SK-N-SH (cell line): ENCODE measurements at regions not wholly inside any gene's neighbourhood (a gene's known extent, or its start where the extent isn't known, plus 50 kb on each side); places are given as distances from the start of the nearest gene placed in this dataset.
A peak's percentile ranks its signal among the peaks of the same experiment; 100 is the strongest.

Experiments
- CHD2 ChIP-seq: fragments of 150-350 bp; IDR thresholded peaks from 2 replicates; pipeline ENCODE4 v1.6.1; 2018; ENCODE audit warnings: low read length; ENCODE audit not compliant: partially characterized antibody
- EP300 ChIP-seq, 2 experiments: IDR thresholded peaks; 2 replicates each; pipeline versions ENCODE4 v1.4.0 to v1.6.1; 2012; ENCODE audit warnings: borderline replicate concordance in 1 of 2, low read depth in 1 of 2, low read length in 1 of 2
- EZH2phosphoT487 ChIP-seq: fragments of 200-600 bp; sonication (generic); IDR thresholded peaks from 2 replicates; pipeline ENCODE4 v1.6.1; 2017; ENCODE audit warnings: low read depth, mixed run types, mild to moderate bottlenecking, antibody characterized with exemption, moderate library complexity, borderline replicate concordance
- FOXJ3 ChIP-seq: sonication (generic); formaldehyde crosslinking; IDR thresholded peaks from 2 replicates; pipeline ENCODE4 v1.5.1; 2020; ENCODE audit warnings: mild to moderate bottlenecking, missing genetic modification reagents
- GABPA ChIP-seq: IDR thresholded peaks from 2 replicates; pipeline ENCODE4 v1.4.0; 2012; ENCODE audit warnings: low read depth, mild to moderate bottlenecking
- JUND ChIP-seq: IDR thresholded peaks from 2 replicates; pipeline ENCODE4 v1.4.0; 2012
- MEF2A ChIP-seq: IDR thresholded peaks from 2 replicates; pipeline ENCODE4 v1.4.0; 2012; ENCODE audit warnings: low read depth, borderline replicate concordance
- NFIC ChIP-seq: IDR thresholded peaks from 2 replicates; pipeline ENCODE4 v1.4.0; 2012; ENCODE audit warnings: borderline replicate concordance
- POLR2AphosphoS5 ChIP-seq: IDR thresholded peaks from 2 replicates; pipeline ENCODE4 v1.6.1; 2012; ENCODE audit warnings: low read depth, low read length
- RFX5 ChIP-seq: IDR thresholded peaks from 2 replicates; pipeline ENCODE4 v1.6.1; 2012; ENCODE audit warnings: mild to moderate bottlenecking, improper control_type of control experiment, low read length
- TF ChIP-seq, protein P1 (sequence below): fragments of 200-600 bp; sonication (generic); IDR thresholded peaks from 2 replicates; pipeline ENCODE4 v1.6.1; 2017; ENCODE audit warnings: antibody characterized with exemption, mild to moderate bottlenecking, moderate library complexity
- TF ChIP-seq, protein P2 (sequence below): IDR thresholded peaks from 2 replicates; pipeline ENCODE4 v1.6.1; 2012; ENCODE audit warnings: mild to moderate bottlenecking, low read depth, low read length, moderate library complexity

- no peak for TF ChIP-seq GABPA
- TF ChIP-seq, protein P1, sequence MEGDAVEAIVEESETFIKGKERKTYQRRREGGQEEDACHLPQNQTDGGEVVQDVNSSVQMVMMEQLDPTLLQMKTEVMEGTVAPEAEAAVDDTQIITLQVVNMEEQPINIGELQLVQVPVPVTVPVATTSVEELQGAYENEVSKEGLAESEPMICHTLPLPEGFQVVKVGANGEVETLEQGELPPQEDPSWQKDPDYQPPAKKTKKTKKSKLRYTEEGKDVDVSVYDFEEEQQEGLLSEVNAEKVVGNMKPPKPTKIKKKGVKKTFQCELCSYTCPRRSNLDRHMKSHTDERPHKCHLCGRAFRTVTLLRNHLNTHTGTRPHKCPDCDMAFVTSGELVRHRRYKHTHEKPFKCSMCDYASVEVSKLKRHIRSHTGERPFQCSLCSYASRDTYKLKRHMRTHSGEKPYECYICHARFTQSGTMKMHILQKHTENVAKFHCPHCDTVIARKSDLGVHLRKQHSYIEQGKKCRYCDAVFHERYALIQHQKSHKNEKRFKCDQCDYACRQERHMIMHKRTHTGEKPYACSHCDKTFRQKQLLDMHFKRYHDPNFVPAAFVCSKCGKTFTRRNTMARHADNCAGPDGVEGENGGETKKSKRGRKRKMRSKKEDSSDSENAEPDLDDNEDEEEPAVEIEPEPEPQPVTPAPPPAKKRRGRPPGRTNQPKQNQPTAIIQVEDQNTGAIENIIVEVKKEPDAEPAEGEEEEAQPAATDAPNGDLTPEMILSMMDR = peak; percentile 25; the same call in 1 of the 2 replicates
- no peak for TF ChIP-seq JUND
- no peak for TF ChIP-seq RFX5
- TF ChIP-seq EZH2phosphoT487 = no peak
- no peak for TF ChIP-seq MEF2A
- TF ChIP-seq, protein P2, sequence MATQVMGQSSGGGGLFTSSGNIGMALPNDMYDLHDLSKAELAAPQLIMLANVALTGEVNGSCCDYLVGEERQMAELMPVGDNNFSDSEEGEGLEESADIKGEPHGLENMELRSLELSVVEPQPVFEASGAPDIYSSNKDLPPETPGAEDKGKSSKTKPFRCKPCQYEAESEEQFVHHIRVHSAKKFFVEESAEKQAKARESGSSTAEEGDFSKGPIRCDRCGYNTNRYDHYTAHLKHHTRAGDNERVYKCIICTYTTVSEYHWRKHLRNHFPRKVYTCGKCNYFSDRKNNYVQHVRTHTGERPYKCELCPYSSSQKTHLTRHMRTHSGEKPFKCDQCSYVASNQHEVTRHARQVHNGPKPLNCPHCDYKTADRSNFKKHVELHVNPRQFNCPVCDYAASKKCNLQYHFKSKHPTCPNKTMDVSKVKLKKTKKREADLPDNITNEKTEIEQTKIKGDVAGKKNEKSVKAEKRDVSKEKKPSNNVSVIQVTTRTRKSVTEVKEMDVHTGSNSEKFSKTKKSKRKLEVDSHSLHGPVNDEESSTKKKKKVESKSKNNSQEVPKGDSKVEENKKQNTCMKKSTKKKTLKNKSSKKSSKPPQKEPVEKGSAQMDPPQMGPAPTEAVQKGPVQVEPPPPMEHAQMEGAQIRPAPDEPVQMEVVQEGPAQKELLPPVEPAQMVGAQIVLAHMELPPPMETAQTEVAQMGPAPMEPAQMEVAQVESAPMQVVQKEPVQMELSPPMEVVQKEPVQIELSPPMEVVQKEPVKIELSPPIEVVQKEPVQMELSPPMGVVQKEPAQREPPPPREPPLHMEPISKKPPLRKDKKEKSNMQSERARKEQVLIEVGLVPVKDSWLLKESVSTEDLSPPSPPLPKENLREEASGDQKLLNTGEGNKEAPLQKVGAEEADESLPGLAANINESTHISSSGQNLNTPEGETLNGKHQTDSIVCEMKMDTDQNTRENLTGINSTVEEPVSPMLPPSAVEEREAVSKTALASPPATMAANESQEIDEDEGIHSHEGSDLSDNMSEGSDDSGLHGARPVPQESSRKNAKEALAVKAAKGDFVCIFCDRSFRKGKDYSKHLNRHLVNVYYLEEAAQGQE = no peak
- TF ChIP-seq NFIC = no peak
- TF ChIP-seq CHD2 = no peak
- TF ChIP-seq FOXJ3 (CRISPR knock-in tag) = no peak
- TF ChIP-seq EP300 (IDR thresholded peaks at IDR 0.05; ENCODE audit: borderline replicate concordance in 1 of 2, low read depth in 1 of 2, low read length in 1 of 2) = no peak
- TF ChIP-seq POLR2AphosphoS5 = no peak
These were observed 526.9 kb downstream of the SLC4A3 start for GRCh38 chr2:220154304-220154703.
